ENCODE measurements at regions not wholly inside any gene's neighbourhood (a gene's known extent, or its start where the extent isn't known, plus 50 kb on each side); places are given as distances from the start of the nearest gene placed in this dataset.

- no peak for TF ChIP-seq ZFX (IDR thresholded peaks at IDR 0.05)
- no peak for TF ChIP-seq CTCF (conservative IDR thresholded peaks at IDR 0.05)
- H3K27ac ChIP-seq = no peak overlapping the region
These were observed 921.1 kb downstream of the DSC3 start for GRCh38 chr18:30121397-30121796.

GRCh38 chr18:30113454-30113853, 929.1 kb downstream of the DSC3 start:
- H3K27ac ChIP-seq = no peak overlapping the region
- TF ChIP-seq ZFX (IDR thresholded peaks at IDR 0.05) = no peak
- TF ChIP-seq CTCF (conservative IDR thresholded peaks at IDR 0.05) = no peak

DNA sequence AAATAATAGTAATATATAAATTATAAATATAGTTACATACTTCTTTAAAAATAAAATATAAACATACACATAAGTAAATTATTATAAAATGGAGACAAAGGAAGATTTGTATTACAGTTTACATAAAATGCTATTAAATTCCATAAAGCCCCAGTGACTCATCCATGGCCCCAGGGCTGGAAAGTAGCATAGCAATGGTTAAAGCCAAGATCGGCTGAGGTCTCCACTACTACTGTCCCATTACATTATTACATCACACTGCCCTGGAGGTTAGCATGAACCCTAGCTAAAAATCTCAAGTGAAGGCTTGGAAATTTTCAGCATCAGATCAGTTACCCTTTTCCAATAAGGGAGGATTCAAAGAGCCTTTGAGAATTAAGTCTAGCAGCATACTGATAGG, 936.2 kb downstream of the DSC3 start:
- TF ChIP-seq CTCF (conservative IDR thresholded peaks at IDR 0.05) (no peak), ZFX (IDR thresholded peaks at IDR 0.05) (no peak)
- H3K27ac ChIP-seq = no peak overlapping the region

DNA sequence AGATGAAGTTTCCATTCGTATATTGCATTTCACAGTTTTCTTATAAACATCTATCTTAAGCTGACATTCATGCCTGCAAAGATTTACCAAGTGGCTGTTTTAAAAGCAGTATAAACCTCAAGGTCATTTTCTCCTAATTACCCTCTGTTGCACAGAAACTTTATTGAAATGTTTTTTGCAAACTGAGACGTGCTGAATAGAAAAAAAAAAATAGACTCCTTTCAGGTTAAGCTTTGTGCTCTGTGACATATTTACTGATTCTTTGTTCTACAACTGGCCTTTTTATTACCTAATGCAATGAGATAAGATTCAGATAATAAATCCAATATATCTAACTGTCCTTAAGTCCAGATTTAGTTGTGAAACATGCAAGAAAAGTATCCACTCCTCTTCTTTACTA, 938.7 kb downstream of the DSC3 start:
- TF ChIP-seq ZFX (IDR thresholded peaks at IDR 0.05) (no peak), CTCF (conservative IDR thresholded peaks at IDR 0.05) (no peak)
- H3K27ac ChIP-seq = no peak overlapping the region

DNA sequence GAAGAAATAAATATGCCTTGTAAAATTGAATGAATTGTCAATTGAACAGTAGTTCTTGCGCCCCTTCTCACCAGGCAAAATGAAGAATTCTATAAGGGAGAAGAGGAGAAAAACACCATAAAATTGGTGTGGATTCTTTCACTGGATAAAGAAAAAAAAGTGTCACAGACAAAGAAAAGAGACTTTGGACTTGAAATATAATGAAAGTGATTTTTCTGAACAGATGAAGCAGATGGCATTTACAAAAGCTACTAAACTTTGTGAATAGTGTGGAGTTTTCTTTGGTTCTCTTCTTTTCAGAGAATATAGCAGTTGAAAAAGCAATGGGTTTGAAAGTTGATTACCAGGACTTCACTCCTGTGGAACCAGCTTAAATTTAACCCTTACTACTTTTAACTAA, 945.7 kb downstream of the DSC3 start:
- no peak overlapping the region for H3K27ac ChIP-seq
- TF ChIP-seq ZFX (IDR thresholded peaks at IDR 0.05) (no peak), CTCF (conservative IDR thresholded peaks at IDR 0.05) (no peak)

DNA sequence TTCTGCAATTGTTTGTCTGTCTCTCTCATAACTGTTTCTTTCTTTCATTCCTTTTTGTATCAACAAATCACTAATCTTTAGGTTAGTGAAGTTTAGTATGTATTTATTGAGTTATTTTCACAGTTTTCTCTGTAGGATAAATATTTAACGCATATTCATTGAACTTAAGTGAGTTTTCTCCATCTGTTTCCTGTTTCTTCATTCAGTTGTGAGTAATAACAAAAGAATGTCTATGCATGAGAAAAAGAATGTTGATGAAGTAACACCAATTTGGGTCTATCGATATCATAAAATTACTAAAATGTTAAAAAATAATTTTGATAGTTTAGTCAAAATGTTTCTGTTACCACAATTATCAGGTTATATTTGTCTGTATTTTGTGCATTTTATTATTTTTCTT, 948.0 kb downstream of the DSC3 start:
- no peak overlapping the region for H3K27ac ChIP-seq
- TF ChIP-seq ZFX (IDR thresholded peaks at IDR 0.05) (no peak), CTCF (conservative IDR thresholded peaks at IDR 0.05) (no peak)

DNA sequence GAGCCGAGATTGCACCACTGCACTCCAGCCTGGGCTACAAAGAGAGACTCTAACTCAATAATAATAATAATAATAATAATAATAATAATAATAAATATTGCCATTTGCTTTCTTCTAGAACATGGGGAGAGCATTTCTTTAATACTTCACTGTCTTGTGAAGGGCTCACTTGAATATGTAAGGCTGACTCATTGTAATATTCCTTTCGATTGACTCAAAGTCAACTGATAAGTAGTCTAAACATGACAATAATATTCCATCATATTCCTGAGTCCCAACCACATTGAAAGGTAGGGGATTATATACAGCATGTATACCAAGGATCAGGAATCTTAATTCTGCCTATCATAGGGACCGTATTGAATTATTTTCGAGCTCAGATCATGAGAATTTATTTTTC, 949.2 kb downstream of the DSC3 start:
- TF ChIP-seq ZFX (IDR thresholded peaks at IDR 0.05) = no peak
- no peak for TF ChIP-seq CTCF (conservative IDR thresholded peaks at IDR 0.05)
- H3K27ac ChIP-seq = no peak overlapping the region
